HG02642 (cell line): ENCODE measurements at regions not wholly inside any gene's neighbourhood (a gene's known extent, or its start where the extent isn't known, plus 50 kb on each side); places are given as distances from the start of the nearest gene placed in this dataset.
"Not testable (repeated sequence)": the region's sequence is repeated elsewhere in the genome, so short reads cannot be mapped to it uniquely, and the experiment has no call there.

Source experiments
- ATAC-seq: cut with Tn5 transposase; IDR thresholded peaks from one replicate; pipeline ENCODE4 v1.9.1; 2021; ENCODE audit warnings: mild to moderate bottlenecking; ENCODE audit not compliant: unreplicated experiment, poor library complexity

DNA sequence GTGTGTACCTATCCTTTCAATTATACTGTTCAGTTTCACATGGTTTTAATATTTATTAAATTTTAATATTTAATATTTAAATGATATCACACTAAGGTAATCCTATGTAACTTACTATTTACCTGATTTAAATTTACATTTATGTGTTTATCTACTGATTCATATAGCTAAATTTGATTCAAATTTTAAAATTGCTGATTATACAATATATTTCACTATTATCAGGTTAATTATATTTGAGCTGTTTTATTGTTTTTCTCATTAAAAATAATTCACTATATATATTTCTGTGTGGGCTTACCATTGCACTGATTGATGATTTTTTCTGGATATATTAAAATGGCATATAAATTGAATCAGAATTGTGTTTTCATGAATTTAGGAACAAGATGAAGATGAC lies 1923.5 kb downstream of the STIM2 start:
- ATAC-seq, result no peak

DNA sequence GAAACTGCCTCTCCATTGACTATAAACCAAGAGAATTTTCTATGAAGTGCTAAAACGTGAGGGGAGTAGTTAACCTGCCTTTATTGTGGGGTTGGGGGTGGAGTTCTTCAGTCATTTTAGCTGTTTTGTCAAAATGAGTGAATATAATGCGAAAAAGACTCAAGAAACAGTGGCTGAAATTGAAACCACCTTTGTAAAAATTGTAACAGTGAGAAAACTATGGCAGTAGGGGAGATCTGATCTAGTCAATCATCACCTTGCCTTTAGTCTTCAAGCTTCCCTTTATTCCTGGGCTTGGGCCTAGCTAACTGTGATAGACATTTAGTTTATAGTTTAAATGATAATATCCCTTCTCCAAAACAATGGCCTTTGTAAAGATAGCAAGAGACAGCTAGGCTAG lies 1927.3 kb downstream of the STIM2 start:
- no peak for ATAC-seq

DNA sequence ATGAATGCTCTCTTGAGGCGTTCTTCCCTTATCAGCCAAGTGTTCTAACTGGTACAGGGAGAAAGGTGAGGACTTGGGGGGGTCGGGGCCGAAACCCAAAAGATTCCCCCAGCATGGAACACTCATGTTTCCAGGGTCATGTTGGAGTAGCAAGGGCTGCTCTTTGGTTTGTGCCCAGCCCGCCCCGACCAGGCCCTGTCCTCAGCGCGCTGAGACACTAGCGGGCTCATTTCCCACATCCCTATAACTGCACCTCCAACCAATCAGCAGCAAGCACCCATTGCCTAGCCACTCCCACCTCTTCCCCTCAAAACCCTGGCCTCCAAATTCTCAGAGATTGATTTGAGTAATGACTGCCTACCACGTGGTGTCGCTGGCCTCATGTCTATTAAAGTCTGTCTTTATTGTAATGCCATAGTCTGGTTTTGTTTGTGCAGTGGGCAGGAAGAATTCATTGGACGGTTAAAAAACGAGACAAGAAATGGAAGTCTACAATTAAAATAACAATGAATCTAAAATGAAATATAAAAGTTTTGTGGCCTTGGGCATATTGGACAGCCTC lies 1928.4 kb downstream of the STIM2 start:
- ATAC-seq, result no peak

DNA sequence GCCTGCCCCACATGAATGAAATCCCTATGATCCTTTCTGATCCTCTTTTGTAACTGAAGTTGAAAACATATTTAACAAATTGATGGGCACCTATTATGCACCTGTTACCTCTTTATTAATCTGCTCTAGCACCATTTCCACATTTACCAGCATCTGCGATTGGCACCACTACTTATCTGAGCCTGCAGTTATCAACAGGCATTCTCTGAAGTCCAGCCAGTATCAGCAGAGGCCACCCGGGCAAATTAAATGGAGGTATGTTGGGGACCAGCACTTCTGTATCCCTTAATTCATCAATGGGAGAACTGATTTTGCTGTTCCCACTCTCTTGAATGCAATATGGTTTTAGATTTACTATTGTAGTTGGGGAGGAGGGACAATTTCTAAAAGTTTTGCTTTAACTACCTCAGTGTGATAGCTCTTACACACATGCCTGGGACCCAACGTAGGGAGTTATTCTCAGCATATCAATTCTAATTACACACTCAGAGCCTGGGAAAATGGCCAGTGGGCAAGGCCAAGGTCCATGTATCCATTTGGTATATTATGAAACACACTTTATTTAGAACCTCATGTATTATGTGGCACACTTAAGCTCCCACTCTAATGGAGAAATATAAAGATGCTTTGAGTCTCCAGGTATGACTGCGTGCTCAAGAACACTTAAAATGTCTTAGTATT lies 1927.1 kb upstream of the PCDH7 start:
- no peak for ATAC-seq

DNA sequence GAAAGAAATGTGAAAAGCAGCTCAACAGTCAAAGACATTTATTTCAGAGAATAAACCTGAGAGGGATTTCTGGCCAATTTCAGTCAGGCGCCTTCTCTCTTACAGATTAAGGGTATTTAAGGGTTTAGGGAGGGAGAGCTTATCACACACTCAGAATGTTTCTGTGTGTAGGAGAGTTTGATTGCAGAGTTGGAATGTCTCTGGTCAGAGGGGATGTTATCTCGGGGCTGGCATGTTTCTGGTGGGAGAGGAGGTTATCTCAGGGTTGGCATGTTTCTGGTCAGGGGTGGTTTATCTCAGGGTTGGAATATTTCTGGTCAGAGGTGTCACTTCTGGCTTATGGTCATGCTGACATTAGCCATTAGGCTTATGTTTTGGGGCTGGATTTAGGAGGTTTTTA lies 1920.5 kb upstream of the PCDH7 start:
- ATAC-seq, result no peak

DNA sequence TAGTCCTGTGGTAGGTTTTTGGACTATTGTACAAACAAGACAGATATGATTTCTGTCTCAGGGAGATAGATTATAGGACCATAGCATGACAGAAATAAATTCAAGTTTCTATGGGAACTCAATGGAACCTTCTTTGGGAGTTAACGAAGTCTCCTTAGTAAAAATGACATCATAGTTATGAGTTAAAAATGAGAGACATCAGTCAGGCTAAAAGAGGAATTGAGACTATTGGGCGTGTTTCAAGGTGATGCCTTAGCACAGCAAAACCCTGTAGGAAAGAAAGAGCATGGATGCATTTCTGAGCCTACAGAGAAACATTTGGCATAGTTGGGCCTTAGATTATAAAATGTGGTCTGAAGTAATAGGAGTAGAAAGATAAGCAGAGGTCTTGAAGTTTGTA lies 1909.1 kb upstream of the PCDH7 start:
- no peak for ATAC-seq

DNA sequence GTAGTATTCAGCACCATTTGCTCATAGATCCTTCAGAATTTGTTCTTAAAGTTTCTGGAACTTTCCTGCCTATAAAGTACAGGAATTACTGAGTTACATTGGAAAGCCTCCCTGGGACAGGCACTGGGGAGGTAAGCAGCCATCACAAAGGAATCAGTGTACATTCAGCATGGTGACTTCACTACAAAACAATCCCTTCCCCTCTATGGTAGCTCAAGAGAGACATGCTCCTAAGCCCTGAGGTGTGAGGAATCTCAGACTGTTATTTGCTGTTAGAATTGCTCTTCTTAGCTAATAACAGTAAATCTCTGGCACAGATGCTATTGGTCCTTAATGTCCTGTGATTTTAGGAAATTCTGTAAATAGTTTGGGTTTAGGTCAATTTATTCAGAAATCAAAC lies 1898.0 kb upstream of the PCDH7 start:
- no peak for ATAC-seq

DNA sequence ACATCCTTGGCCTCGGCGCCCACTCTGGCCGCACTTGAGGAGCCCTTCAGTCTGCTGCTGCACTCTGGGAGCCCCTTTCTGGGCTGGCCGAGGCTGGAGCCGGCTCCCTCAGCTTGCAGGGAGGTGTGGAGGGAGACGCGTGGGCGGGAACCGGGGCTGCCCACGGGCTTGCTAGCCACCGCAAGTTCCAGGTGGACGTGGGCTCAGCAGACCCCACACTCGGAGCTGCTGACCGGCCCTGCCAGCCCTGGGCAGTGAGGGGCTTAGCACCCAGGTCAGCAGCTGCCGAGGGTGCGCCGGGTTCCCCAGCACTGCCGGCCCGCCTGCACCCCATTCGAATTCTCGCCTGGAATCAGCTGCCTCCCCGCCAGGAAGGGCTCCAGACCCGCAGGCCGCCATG lies 1892.3 kb upstream of the PCDH7 start:
- no peak for ATAC-seq

DNA sequence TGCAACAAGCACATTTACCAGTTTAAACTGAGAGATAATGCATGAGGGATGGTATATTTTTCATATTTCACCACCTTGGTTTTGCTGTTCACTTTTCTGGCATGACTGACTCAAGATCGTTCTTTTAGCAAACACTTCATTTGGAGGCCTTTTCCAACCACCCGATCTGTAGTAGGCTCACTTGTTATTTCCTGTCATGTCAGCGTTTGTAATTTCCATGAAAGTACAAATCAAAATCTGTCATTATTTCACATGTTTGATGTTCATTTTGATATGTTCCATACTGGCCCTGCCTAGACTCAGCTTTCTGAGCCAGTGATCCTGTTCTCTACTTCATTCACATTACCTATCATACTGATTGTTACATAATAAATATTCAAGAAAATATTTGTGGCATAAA lies 1888.3 kb upstream of the PCDH7 start:
- no peak for ATAC-seq

DNA sequence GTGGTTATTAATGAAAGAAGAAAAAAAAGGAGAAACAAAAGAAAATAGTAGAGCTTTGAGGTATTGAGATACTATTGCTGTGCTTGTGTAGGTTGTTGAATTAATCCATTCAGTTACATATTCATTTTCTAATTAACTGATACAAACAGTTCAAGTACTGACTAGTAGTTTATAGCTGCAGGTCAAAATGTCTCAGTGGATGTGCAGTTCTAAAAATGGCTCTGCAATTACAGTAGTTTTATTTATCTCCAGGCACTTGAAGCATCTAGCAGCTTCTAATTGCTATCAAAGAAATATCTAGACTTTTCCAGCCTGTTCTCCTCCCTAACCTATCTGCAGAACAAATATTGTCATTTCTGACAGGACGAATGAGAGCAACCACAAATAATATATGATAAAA lies 1887.7 kb upstream of the PCDH7 start:
- no peak for ATAC-seq

DNA sequence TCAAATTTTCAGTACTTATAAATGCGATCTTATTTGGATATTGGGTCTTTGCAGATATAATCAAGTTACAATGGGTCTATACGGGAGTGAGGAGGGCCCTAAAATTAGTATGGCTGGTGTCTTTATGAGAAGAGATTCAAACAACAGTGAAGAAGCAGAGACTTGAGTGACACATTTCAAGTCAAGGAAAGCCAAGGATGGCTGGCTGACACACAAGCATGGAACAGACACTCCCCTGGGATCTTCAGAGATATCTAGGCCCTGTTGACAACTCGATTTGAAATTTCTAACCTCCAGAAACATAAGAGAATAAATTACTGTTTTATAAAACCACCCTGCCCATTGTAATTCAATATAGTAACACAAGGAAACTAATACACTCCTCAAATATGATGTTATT lies 1886.0 kb upstream of the PCDH7 start:
- no peak for ATAC-seq

DNA sequence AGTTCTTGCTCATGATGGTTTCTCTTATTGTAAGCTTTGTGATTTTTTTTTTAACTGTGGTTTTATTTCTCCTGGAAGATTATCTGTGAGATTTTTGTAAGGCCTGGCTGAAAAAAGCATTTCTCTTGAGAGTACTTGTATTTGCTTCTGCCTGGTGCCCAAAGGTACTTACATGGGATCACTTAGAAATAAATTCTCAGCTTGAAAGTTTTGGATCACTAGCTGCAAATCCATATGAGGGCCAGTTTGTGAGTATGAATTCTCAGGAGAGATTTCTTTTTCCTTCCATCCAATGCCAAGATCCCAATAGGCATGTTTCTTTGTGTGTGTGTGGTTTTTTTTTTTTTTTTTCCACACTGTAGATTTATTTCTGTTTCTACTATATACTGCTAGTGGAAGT lies 1884.7 kb upstream of the PCDH7 start:
- no peak for ATAC-seq

DNA sequence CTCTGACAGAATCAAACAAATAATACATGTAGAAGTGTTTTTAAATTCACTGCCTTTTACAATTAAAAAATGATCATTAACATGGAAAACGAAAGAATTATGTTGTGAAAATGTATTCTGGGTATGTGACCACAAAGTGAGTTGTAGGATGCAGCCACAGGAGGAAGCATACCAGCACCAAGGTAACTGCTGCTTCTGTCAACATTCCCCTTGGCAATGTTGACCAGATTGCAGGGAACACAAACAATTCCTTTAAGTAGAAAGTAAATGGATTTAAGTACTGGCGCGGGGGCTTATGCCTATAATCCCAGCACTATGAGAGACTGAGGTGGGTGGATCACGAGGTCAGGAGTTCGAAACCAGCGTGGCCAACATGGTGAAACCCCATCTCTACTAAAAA lies 1877.9 kb upstream of the PCDH7 start:
- ATAC-seq, result no peak

DNA sequence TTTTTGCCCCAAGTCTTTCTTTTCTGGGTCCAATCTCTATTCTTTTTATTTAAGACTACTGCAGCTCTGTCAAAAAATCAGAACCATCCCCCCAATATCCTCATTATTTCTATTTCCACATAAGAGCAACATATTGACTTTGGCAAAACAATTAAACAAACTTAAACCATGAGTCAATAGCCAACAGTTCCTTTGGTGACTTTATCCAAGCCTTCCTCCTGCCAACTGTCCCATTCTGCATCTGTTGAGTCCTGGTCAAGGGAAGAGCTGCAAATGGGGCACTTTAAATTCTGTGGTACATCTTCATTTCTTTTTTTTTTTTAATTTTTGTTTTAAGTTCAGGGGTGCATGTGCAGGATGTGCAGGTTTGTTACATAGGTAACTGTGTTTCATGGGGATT lies 1875.0 kb upstream of the PCDH7 start:
- no peak for ATAC-seq

DNA sequence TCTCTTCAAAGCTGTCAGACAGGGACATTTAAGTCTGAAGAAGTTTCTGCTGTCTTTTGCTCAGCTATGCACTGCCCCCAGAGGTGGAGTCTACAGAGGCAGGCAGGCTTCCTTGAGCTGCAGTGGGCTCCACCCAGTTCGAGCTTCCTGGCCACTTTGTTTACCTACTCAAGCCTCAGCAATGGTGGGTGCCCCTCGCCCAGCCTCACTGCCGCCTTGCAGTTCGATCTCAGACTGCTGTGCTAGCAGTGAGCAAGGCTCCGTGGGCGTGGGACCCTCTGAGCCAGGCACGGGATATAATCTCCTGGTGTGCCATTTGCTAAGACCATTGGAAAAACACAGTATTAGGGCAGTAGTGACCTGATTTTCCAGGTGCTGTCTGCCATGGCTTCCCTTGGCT lies 1863.1 kb upstream of the PCDH7 start:
- ATAC-seq, result not testable (repeated sequence)

DNA sequence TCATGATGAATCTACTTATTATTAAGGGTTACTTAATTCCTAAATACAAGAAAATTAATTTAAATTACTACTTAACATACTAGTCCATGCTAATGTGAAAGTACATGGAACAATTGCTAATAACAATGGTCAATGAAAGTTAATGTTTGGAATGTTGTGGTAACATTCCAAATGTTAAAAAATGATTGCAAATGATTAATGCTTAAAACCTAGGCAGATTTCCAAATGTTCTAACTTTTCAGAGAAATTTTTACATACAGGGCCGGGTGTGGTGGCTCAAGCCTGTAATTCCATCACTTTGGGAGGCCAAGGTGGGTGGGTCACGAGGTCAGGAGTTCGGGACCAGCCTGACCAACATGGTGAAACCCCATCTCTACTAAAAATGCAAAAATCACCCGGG lies 1851.3 kb upstream of the PCDH7 start:
- no peak for ATAC-seq

DNA sequence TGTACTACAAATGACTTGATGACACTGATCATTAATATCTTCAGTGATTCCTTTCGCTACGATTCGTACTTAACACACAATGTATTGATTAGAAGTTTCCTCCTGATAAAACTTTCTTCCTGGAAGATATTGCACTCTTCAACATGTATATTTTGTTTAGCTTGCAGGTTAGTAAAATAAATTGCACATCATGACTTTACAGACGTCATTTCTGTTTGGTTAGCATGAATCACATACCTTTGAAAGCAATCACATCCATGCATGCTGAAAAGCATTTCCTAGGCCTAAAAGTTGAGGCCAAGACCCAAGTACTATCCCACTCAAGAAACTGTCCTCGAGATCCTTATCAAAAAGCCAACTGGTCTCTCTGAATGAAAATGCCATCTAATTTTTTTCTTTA lies 1841.0 kb upstream of the PCDH7 start:
- no peak for ATAC-seq

DNA sequence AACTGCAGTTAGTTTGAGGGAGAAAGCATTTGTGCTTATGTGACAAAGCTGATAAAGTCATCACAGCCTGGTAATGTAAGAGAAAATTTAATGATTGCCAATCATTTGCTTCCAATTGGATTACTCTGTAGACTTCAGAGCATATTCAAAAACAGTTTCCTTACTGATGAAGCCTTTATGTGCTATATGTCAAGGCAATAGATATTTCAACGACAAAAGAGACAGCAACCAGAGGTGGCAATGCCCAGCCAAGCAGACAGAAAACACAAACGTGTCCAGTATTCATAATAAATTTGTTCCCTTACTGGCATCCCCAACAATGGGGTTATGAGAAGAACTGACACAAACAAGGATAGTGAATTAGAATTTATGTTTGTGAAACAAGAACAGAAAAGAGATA lies 1840.3 kb upstream of the PCDH7 start:
- no peak for ATAC-seq

DNA sequence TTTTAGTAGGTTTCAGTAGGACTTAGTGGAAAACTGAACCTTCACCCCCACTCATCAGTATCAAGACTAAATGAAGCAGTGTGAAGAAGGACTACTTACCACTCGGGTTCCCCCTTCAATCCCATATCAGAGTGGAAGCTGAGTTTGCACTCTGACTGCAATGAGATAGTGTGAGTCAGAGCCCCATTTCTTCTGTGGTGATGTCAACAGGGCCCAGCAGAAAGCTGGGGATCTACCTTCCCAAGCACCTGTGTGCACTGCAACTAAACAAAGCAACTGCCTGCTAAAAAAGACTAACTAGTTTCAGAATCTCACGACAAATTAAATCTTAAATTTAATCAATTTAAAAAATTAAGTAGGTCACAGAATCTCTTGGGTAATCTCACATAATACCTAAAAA lies 1837.0 kb upstream of the PCDH7 start:
- no peak for ATAC-seq

DNA sequence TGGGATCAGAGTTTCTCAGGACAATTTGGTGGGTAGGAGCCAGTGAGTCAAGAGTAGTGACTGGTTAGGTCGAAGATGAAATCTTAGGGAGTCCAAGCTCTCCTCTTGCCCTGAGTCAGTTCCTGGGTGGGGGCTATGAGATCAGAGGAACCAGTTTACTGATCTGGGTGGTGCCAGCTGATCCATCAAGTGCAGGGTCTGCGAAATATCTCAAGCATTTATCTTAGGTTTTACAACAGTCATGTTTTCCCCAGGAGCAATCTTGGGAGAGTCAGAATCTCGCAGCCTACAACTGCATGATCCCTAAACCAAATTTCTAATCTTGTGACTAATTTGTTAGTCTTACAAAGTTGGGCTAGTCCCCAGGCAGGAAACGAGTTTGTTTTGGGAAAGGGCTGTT lies 1833.2 kb upstream of the PCDH7 start:
- no peak for ATAC-seq

DNA sequence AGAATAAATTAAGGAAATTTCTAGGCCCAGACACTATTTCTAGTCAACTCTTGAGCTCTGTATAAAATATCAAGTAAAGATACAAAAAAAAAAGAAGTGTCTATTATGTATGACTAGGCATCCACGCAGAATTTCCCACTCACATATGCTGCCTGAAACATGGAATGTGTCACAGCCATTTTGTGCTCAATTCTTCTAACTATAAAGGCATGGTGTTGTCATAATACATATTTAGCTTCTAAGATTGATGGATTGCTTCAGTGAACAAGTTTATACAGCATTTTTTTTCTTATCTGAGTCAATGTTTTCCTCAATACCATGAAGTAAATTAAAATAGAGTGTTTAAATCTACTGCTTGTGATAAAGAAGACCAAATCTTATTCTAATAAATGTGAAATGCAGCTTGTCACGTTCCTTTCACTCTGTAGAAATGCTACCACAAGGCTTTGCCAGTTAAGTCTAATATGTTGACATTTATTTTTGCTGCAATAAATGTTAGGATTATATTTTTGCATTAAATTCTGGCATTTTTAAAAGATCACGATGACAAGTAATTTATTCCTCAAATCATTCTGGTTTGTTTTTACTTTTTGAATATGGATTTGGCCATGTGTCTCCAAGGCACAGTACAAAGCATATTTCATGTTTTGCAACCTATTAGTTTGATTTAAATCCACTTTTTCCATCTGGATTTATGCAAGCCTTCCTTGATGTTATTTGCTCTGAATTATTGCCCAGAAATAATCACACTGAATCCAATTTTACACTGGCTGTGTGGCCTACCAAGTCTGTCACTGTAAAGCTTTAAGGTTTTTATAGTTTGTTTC lies 1829.0 kb upstream of the PCDH7 start:
- no peak for ATAC-seq

DNA sequence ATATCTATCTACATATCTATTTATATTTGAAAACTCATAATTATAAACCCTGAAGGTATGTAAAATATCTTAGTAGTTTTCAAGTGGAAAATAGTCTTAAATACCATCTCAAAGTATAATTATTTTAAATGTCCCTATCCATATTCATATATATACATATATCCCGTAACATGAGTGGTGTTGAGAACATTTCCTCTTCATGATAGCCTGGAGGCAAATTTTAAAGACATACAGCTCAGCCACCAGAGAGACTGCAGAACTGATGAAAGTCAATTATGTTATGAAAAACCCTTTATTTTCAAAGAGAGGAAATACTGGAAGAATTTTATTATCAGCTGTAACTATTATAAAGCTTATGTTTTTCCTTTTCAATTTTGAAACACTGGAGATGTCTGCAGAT lies 1806.7 kb upstream of the PCDH7 start:
- no peak for ATAC-seq
